ENCODE measurements at regions not wholly inside any gene's neighbourhood (a gene's known extent, or its start where the extent isn't known, plus 50 kb on each side); places are given as distances from the start of the nearest gene placed in this dataset.

DNA sequence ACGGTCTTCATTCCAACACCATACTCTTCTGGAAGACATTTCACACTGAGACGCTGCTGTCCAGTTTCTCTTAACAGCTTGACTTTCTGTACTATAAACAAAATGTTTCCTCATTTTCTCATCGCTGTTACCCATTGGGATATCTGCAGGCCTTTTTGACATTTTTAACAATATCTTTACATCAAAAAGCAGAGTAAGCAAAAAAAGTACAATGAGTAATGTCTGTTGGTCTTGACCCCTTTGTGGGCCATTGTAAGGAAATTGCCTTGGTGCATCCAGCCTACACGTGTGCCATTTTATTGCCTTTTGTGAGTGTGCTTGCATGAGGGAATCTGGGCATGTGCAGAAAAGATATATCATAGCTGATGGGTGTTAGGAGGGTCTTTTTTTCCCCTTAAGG is 129.1 kb upstream of the MANEA start:
- H3K9me3 ChIP-seq = no peaks in the 10 kb centered on the region
- TF ChIP-seq POLR2A (IDR thresholded peaks at IDR 0.05) (no peak), EP300 (IDR thresholded peaks at IDR 0.05) (no peak)
- TF ChIP-seq, protein P1, sequence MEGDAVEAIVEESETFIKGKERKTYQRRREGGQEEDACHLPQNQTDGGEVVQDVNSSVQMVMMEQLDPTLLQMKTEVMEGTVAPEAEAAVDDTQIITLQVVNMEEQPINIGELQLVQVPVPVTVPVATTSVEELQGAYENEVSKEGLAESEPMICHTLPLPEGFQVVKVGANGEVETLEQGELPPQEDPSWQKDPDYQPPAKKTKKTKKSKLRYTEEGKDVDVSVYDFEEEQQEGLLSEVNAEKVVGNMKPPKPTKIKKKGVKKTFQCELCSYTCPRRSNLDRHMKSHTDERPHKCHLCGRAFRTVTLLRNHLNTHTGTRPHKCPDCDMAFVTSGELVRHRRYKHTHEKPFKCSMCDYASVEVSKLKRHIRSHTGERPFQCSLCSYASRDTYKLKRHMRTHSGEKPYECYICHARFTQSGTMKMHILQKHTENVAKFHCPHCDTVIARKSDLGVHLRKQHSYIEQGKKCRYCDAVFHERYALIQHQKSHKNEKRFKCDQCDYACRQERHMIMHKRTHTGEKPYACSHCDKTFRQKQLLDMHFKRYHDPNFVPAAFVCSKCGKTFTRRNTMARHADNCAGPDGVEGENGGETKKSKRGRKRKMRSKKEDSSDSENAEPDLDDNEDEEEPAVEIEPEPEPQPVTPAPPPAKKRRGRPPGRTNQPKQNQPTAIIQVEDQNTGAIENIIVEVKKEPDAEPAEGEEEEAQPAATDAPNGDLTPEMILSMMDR (IDR thresholded peaks at IDR 0.05) = no peak
- no peak for DNase-seq
- no peaks in the 10 kb centered on the region for H3K27me3 ChIP-seq
- H3K4me3 ChIP-seq = no peak overlapping the region
- H3K27ac ChIP-seq = no peak overlapping the region
- no peaks in the 10 kb centered on the region for H3K36me3 ChIP-seq
- 82 to 86% (median 84%) methylated on average over 4 of the region's 4 CpGs for WGBS, 3 donors
- intact Hi-C loops (cut with DNase I) = no loop called here
- H3K4me1 ChIP-seq (ENCODE audit: insufficient read depth) = no peaks in the 10 kb centered on the region

DNA sequence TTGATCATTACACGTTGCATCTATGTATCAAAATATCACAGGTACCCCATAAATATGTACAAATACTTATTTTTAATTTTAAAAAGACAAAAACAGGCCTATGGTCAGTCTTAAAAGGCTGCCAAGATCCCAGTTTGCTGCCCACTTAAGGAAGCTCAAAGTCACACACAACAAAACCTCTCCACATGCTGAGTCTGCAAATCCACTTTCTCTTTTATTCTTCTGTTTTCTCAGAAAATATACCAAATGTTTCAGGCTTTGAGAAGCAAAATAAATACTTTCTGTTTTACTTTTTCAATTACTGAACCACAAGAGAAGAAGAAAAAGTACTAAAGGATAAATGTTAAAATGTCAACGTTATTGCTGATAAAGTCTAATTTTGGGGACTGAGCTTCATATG is 107.8 kb upstream of the MANEA start:
- intact Hi-C loops (cut with DNase I) = no loop called here
- Histone ChIP-seq H3K27ac (no peak overlapping the region), H3K4me1 (ENCODE audit: insufficient read depth) (no peaks in the 10 kb centered on the region), H3K27me3 (no peaks in the 10 kb centered on the region), H3K4me3 (no peak overlapping the region), H3K36me3 (no peaks in the 10 kb centered on the region), H3K9me3 (no peaks in the 10 kb centered on the region)
- 51 to 63% (median 54%) methylated on average over 2 of the region's 2 CpGs for whole genome bisulfite sequencing, 3 donors
- TF ChIP-seq EP300 (IDR thresholded peaks at IDR 0.05) (no peak), POLR2A (IDR thresholded peaks at IDR 0.05) (no peak)
- TF ChIP-seq, protein P1 (IDR thresholded peaks at IDR 0.05) = no peak
- no peak for DNase-seq

DNA sequence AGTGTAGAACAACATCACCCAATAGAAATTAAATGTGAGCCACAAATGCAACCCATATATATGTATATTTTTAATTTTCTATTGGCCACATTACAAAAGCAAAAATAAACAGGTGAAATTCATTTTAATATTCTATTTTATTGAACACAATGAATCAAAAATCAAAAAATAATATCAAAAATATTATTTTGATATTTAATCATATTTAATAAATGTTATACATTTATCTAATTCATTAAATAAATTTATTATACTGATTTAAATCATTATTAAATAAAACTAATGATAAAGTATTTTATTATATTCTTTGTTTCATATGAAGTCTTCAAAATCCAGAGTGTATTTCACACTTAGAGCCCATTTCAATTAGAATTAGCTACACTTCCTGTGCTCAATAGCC is 98.4 kb upstream of the MANEA start:
- H3K4me3 ChIP-seq = no peak overlapping the region
- H3K9me3 ChIP-seq = no peaks in the 10 kb centered on the region
- no peaks in the 10 kb centered on the region for H3K36me3 ChIP-seq
- intact Hi-C loops (cut with DNase I) = no loop called here
- H3K27ac ChIP-seq = no peak overlapping the region
- DNase-seq = no peak
- H3K27me3 ChIP-seq = no peaks in the 10 kb centered on the region
- no peaks in the 10 kb centered on the region for H3K4me1 ChIP-seq (ENCODE audit: insufficient read depth)
- TF ChIP-seq POLR2A (IDR thresholded peaks at IDR 0.05) = no peak
- TF ChIP-seq, protein P1 (IDR thresholded peaks at IDR 0.05) = no peak
- no peak for TF ChIP-seq EP300 (IDR thresholded peaks at IDR 0.05)

DNA sequence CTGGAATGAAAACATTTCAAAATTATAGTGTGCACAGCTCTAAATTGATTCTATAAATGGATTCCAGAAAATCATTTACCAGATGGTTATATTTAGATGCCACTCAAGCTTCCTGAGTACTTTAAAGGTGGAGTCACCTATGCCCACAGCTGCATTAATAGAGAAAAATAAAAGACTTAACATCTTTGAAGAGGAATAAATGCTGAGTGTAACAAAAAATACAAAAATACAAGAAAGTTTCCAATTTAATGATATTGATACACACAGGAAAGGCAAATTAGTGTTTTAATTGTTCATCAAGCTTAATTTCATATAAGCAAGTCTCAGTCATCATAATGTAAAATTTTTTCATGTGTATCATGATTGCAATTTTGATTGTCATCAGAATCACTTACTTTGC is 89.5 kb upstream of the MANEA start:
- Histone ChIP-seq H3K27ac (no peak overlapping the region), H3K4me1 (ENCODE audit: insufficient read depth) (no peaks in the 10 kb centered on the region), H3K4me3 (no peak overlapping the region), H3K36me3 (no peaks in the 10 kb centered on the region), H3K27me3 (no peaks in the 10 kb centered on the region), H3K9me3 (no peaks in the 10 kb centered on the region)
- intact Hi-C loops (cut with DNase I) = no loop called here
- TF ChIP-seq EP300 (IDR thresholded peaks at IDR 0.05) = no peak
- TF ChIP-seq, protein P1 (IDR thresholded peaks at IDR 0.05) = no peak
- DNase-seq = no peak

Data from ovary (tissue), 7 donors.